ENCODE measurements at regions not wholly inside any gene's neighbourhood (a gene's known extent, or its start where the extent isn't known, plus 50 kb on each side); places are given as distances from the start of the nearest gene placed in this dataset.

DNA sequence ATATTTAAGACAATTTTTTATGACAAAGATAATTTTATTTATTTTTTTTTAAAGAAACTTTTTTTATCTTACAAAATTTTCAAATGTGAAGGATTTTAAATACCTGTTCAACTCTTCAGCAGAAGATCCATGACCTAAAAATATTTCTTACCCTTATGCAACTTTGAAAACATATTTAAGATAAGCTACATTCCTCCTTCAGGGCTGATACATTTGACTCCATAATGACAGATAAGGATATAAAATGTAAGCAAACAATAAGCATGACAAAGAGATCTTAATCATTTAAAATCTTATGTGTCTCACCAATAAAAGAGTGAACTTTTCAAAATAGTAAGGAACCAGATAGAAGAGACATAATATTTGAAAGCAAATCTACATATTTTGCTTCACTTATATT lies 1138.2 kb upstream of the CDH18 start:
- H4K20me1 ChIP-seq (ENCODE audit: insufficient read depth, low read length): no peaks in the 10 kb centered on the region
- no peaks in the 10 kb centered on the region for H3K27me3 ChIP-seq (ENCODE audit: low read depth, low read length)
- peaks cover 3% of the 10 kb centered on the region for H3K4me1 ChIP-seq (ENCODE audit: low read length)
- H3K36me3 ChIP-seq (replicated peaks; ENCODE audit: low read depth, low read length): no peaks in the 10 kb centered on the region
- H3K79me2 ChIP-seq (ENCODE audit: low read length): no peaks in the 10 kb centered on the region
- no peak overlapping the region for H3K9ac ChIP-seq (ENCODE audit: low read length)
- TF ChIP-seq, protein P1, sequence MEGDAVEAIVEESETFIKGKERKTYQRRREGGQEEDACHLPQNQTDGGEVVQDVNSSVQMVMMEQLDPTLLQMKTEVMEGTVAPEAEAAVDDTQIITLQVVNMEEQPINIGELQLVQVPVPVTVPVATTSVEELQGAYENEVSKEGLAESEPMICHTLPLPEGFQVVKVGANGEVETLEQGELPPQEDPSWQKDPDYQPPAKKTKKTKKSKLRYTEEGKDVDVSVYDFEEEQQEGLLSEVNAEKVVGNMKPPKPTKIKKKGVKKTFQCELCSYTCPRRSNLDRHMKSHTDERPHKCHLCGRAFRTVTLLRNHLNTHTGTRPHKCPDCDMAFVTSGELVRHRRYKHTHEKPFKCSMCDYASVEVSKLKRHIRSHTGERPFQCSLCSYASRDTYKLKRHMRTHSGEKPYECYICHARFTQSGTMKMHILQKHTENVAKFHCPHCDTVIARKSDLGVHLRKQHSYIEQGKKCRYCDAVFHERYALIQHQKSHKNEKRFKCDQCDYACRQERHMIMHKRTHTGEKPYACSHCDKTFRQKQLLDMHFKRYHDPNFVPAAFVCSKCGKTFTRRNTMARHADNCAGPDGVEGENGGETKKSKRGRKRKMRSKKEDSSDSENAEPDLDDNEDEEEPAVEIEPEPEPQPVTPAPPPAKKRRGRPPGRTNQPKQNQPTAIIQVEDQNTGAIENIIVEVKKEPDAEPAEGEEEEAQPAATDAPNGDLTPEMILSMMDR (IDR thresholded peaks at IDR 0.05; ENCODE audit: low read depth, low read length): no peak
- TF ChIP-seq EZH2phosphoT487 (IDR thresholded peaks at IDR 0.05; ENCODE audit: low read depth): no peak
- H3K4me3 ChIP-seq (ENCODE audit: low read length): no peak overlapping the region
- H3K4me2 ChIP-seq (ENCODE audit: low read length): no peak overlapping the region
- H3K9me3 ChIP-seq (ENCODE audit: insufficient read depth, low read length): no peaks in the 10 kb centered on the region
- H2AFZ ChIP-seq (ENCODE audit: low read depth, low read length): no peak overlapping the region
- H3K27ac ChIP-seq (ENCODE audit: low read length): no peak overlapping the region

DNA sequence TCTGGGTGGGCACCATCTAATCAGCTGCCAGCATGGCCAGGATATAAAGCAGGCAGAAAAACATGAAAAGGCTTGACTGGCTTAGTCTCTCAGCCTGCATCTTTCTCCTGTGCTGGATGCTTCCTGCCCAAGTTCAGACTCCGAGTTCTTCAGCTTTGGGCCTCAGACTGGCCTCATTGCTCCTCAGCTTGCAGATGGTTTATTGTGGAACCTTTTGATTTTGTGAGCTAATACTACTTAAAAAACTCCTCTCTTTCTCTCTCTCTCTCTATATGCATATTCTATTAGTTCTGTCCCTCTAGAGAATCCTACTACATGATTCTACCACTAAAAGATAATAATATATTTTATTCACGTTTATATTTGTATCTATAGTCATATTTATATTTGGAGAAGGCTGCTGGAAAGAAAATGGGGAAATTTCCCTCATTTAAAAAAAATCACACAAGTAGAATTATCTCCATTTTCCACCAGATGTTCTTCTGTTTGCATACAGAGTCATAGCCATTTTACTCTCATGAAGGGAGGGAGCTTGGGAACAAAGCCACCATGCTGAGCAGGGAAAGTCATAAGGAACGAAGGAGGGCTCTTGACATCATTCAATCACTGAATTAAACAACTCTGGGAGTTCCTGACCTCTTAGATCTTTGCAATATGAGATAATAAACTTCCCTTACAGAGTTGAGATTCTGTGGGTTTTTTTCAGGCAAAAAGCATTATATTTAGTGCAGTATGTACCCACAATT lies 1137.4 kb upstream of the CDH18 start:
- no peaks in the 10 kb centered on the region for H3K79me2 ChIP-seq (ENCODE audit: low read length)
- H3K4me1 ChIP-seq (ENCODE audit: low read length): peaks cover 7% of the 10 kb centered on the region
- no peak overlapping the region for H3K27ac ChIP-seq (ENCODE audit: low read length)
- H3K27me3 ChIP-seq (ENCODE audit: low read depth, low read length): no peaks in the 10 kb centered on the region
- H4K20me1 ChIP-seq (ENCODE audit: insufficient read depth, low read length): no peaks in the 10 kb centered on the region
- no peaks in the 10 kb centered on the region for H3K36me3 ChIP-seq (replicated peaks; ENCODE audit: low read depth, low read length)
- no peak overlapping the region for H3K9ac ChIP-seq (ENCODE audit: low read length)
- TF ChIP-seq EZH2phosphoT487 (IDR thresholded peaks at IDR 0.05; ENCODE audit: low read depth): no peak
- TF ChIP-seq, protein P1 (IDR thresholded peaks at IDR 0.05; ENCODE audit: low read depth, low read length): no peak
- no peak overlapping the region for H3K4me3 ChIP-seq (ENCODE audit: low read length)
- H3K9me3 ChIP-seq (ENCODE audit: insufficient read depth, low read length): no peaks in the 10 kb centered on the region
- H3K4me2 ChIP-seq (ENCODE audit: low read length): no peak overlapping the region
- H2AFZ ChIP-seq (ENCODE audit: low read depth, low read length): no peak overlapping the region

DNA sequence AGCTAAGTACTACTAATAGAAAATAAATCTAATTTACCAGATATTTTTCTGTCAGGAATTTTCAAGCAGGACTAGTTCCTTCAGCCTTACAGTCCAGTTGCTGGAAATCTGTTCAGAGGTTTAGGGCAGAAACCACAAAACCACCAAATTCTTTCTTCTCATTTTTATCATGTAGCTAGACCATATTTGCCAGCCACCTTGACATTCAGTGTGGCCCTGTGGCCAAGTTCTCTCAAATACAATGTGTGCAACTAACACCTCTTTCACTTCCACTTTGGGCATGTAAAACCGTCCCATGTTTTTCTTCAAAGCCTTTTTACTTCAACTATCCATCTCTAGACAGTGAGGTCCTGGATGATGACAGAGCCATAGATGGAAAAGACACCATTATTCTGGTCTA lies 1133.2 kb upstream of the CDH18 start:
- Histone ChIP-seq H3K4me3 (ENCODE audit: low read length) (no peak overlapping the region), H3K27me3 (ENCODE audit: low read depth, low read length) (no peaks in the 10 kb centered on the region), H3K79me2 (ENCODE audit: low read length) (no peaks in the 10 kb centered on the region), H4K20me1 (ENCODE audit: insufficient read depth, low read length) (no peaks in the 10 kb centered on the region), H3K4me1 (ENCODE audit: low read length) (peaks cover 17% of the 10 kb centered on the region), H3K36me3 (replicated peaks; ENCODE audit: low read depth, low read length) (no peaks in the 10 kb centered on the region), H3K4me2 (ENCODE audit: low read length) (no peak overlapping the region), H2AFZ (ENCODE audit: low read depth, low read length) (no peak overlapping the region), H3K9me3 (ENCODE audit: insufficient read depth, low read length) (no peaks in the 10 kb centered on the region), H3K9ac (ENCODE audit: low read length) (no peak overlapping the region), H3K27ac (ENCODE audit: low read length) (no peak overlapping the region)
- no peak for TF ChIP-seq EZH2phosphoT487 (IDR thresholded peaks at IDR 0.05; ENCODE audit: low read depth)
- TF ChIP-seq, protein P1 (IDR thresholded peaks at IDR 0.05; ENCODE audit: low read depth, low read length): no peak

DNA sequence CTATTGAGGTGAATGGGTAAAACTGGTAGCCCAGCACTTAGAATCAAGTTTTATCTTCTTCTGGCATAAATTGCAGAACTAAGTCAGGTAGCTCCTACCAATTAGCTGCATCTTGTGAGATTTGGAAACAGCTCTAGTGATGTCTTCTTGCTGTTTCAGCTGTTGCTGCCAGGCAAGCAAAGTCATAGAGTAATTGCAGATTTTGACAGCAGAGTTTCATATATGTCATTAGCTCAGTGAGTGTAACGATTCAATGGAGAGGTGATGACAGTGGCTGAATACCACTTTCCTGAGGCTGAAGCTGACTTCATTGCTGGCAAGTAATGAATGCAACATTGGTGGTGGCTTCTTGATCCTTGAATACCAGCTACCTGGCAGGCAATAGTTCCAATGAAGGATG lies 1109.7 kb upstream of the CDH18 start:
- Histone ChIP-seq H3K27ac (ENCODE audit: low read length) (no peak overlapping the region), H3K4me3 (ENCODE audit: low read length) (no peak overlapping the region), H2AFZ (ENCODE audit: low read depth, low read length) (no peak overlapping the region), H3K36me3 (replicated peaks; ENCODE audit: low read depth, low read length) (no peaks in the 10 kb centered on the region), H3K27me3 (ENCODE audit: low read depth, low read length) (no peaks in the 10 kb centered on the region), H3K9ac (ENCODE audit: low read length) (no peak overlapping the region), H3K4me2 (ENCODE audit: low read length) (no peak overlapping the region), H3K9me3 (ENCODE audit: insufficient read depth, low read length) (no peaks in the 10 kb centered on the region), H3K4me1 (ENCODE audit: low read length) (no peaks in the 10 kb centered on the region), H4K20me1 (ENCODE audit: insufficient read depth, low read length) (no peaks in the 10 kb centered on the region), H3K79me2 (ENCODE audit: low read length) (no peaks in the 10 kb centered on the region)
- TF ChIP-seq EZH2phosphoT487 (IDR thresholded peaks at IDR 0.05; ENCODE audit: low read depth): no peak
- TF ChIP-seq, protein P1 (IDR thresholded peaks at IDR 0.05; ENCODE audit: low read depth, low read length): no peak
